ENCODE measurements at regions not wholly inside any gene's neighbourhood (a gene's known extent, or its start where the extent isn't known, plus 50 kb on each side); places are given as distances from the start of the nearest gene placed in this dataset.

GRCh38 chr9:118929287-118929686 is 439.9 kb downstream of the BRINP1 start:
- no peak for DNase-seq (ENCODE audit: low read depth)
- no peak overlapping the region for H3K4me3 ChIP-seq (ENCODE audit: low read depth, low read length)
- TF ChIP-seq, protein P1, sequence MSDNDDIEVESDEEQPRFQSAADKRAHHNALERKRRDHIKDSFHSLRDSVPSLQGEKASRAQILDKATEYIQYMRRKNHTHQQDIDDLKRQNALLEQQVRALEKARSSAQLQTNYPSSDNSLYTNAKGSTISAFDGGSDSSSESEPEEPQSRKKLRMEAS (IDR thresholded peaks at IDR 0.05; ENCODE audit: low read depth, low read length): no peak
- TF ChIP-seq MYC (IDR thresholded peaks at IDR 0.05; ENCODE audit: low read depth, low read length) (no peak), CTCF (IDR thresholded peaks at IDR 0.05; ENCODE audit: low read depth, low read length) (no peak), POLR2A (IDR thresholded peaks at IDR 0.05; ENCODE audit: extremely low read depth, insufficient read length) (no peak)

GRCh38 chr9:118931941-118932340 is 437.3 kb downstream of the BRINP1 start:
- no peak for DNase-seq (ENCODE audit: low read depth)

DNA sequence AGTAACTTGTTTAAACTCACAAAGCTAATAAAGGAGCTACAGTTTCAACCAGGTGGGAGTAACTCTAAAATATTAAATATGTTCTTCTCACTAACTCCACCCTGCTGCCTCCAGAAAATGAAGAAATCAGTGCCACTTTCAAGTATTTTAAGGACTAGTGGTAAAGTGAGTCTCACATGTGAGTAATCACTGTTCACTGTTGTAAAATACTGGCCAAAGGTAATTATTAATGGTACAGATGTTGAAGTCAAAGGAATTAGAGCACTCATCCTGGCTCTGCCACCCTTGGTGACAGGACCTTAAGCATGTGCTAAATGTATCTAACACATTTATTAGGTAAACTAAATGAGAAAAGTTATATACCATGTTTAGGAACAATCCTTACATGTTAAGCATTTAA is 430.7 kb downstream of the BRINP1 start:
- DNase-seq (ENCODE audit: low read depth): no peak
- TF ChIP-seq, protein P1 (IDR thresholded peaks at IDR 0.05; ENCODE audit: low read depth, low read length): no peak
- TF ChIP-seq POLR2A (IDR thresholded peaks at IDR 0.05; ENCODE audit: extremely low read depth, insufficient read length) (no peak), CTCF (IDR thresholded peaks at IDR 0.05; ENCODE audit: low read depth, low read length) (no peak), MYC (IDR thresholded peaks at IDR 0.05; ENCODE audit: low read depth, low read length) (no peak)

More at GRCh38 chr9:118931941-118932340, 437.3 kb downstream of the BRINP1 start:
- TF ChIP-seq MYC (IDR thresholded peaks at IDR 0.05; ENCODE audit: low read depth, low read length) (no peak), CTCF (IDR thresholded peaks at IDR 0.05; ENCODE audit: low read depth, low read length) (no peak), POLR2A (IDR thresholded peaks at IDR 0.05; ENCODE audit: extremely low read depth, insufficient read length) (no peak)
- TF ChIP-seq, protein P1 (IDR thresholded peaks at IDR 0.05; ENCODE audit: low read depth, low read length): no peak
- H3K4me3 ChIP-seq (ENCODE audit: low read depth, low read length): no peak overlapping the region

DNA sequence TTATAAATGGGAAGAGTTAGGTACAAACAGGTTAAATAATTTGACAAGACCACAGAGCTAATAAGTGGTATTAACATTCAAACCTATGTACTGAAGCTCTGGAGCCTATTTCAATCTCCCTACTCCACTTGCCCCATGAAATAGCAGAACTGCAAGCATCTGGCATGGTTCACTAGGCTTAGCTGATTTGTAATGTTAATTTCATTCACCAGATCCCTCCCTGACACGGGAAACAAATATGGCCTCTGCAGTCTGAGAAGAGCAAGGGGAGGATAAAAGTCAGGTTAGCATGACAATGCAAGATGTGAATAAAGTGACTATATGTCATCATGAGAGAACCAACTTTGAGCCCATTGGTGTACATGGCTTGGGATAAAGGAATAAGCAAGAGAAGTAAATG is 428.8 kb downstream of the BRINP1 start:
- no peak overlapping the region for H3K4me3 ChIP-seq (ENCODE audit: low read depth, low read length)
- TF ChIP-seq, protein P1 (IDR thresholded peaks at IDR 0.05; ENCODE audit: low read depth, low read length): no peak
- TF ChIP-seq MYC (IDR thresholded peaks at IDR 0.05; ENCODE audit: low read depth, low read length) (no peak), POLR2A (IDR thresholded peaks at IDR 0.05; ENCODE audit: extremely low read depth, insufficient read length) (no peak), CTCF (IDR thresholded peaks at IDR 0.05; ENCODE audit: low read depth, low read length) (no peak)
- no peak for DNase-seq (ENCODE audit: low read depth)

More for the DNA sequence above, 430.7 kb downstream of the BRINP1 start:
- H3K4me3 ChIP-seq (ENCODE audit: low read depth, low read length): no peak overlapping the region

DNA sequence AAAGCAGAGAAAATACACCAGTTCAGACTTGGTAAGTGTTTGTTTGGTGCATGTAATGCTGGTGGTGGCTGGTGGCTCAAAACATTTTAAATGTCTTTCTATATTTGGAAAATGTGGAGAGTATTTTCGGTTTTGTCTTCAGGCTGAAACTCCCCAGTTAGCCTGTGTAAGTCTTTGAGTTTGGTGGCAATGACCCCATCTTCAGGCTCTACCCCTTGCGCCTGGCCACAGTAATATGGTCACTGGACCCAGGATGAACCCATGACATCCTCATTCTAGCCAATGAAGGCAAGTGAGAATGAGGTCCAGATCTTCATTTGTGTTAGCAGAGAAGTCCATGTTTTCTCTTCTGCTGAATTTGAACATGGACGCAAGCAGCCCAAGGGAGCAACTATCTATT is 422.6 kb downstream of the BRINP1 start:
- no peak for DNase-seq (ENCODE audit: low read depth)
- H3K4me3 ChIP-seq (ENCODE audit: low read depth, low read length): no peak overlapping the region
- TF ChIP-seq, protein P1 (IDR thresholded peaks at IDR 0.05; ENCODE audit: low read depth, low read length): no peak
- TF ChIP-seq MYC (IDR thresholded peaks at IDR 0.05; ENCODE audit: low read depth, low read length) (no peak), POLR2A (IDR thresholded peaks at IDR 0.05; ENCODE audit: extremely low read depth, insufficient read length) (no peak), CTCF (IDR thresholded peaks at IDR 0.05; ENCODE audit: low read depth, low read length) (no peak)
